H1 (cell line): ENCODE measurements at regions not wholly inside any gene's neighbourhood (a gene's known extent, or its start where the extent isn't known, plus 50 kb on each side); places are given as distances from the start of the nearest gene placed in this dataset.

ENCODE experiments used
- CTCF ChIA-PET: fragments of 300-600 bp; sonication (Branson Sonifier 250); formaldehyde crosslinking; loops from one replicate; lab custom pipeline; 2021; ENCODE audit not compliant: partially characterized antibody; lab: Charles Lee
- POLR2A ChIA-PET: fragments of 300-600 bp; sonication (Branson Sonifier 250); formaldehyde crosslinking; loops from one replicate; lab custom pipeline; 2021; ENCODE audit warnings: inconsistent platforms; ENCODE audit not compliant: partially characterized antibody; lab: Charles Lee
- DNase-seq, 2 experiments: peaks; one replicate each; pipeline versions ENCODE4 v3.0.0 to v3.0.0-alpha.2; 2010 to 2022; ENCODE audit warnings: low spot score in 2 of 2, low read depth in 1 of 2, mixed read lengths in 1 of 2
- FAIRE-seq: peaks from 2 replicates; lab custom pipeline; 2011; peaks lifted over from hg19 to GRCh38; lab: Jason Lieb, UNC
- H2AFZ ChIP-seq: 2 replicates; pipeline ENCODE4 v1.8.1; 2012; ENCODE audit warnings: low read length, inconsistent platforms
- H2AK5ac ChIP-seq: 2 replicates; pipeline ENCODE4 v1.6.1; 2013; ENCODE audit warnings: low read depth, low read length
- H2BK120ac ChIP-seq: replicated peaks from 2 replicates; pipeline ENCODE3; 2013; ENCODE audit warnings: low read depth, low read length, inconsistent platforms
- H2BK12ac ChIP-seq: 2 replicates; pipeline ENCODE4 v1.6.1; 2013; ENCODE audit warnings: low read depth, low read length
- H2BK15ac ChIP-seq: 2 replicates; pipeline ENCODE4 v1.6.1; 2013; ENCODE audit warnings: low read length
- H2BK20ac ChIP-seq: 2 replicates; pipeline ENCODE4 v1.6.1; 2013; ENCODE audit warnings: low read length
- H2BK5ac ChIP-seq: 2 replicates; pipeline ENCODE4 v1.6.1; 2013; ENCODE audit warnings: low read depth, low read length
- H3K14ac ChIP-seq: 2 replicates; pipeline ENCODE4 v1.6.1; 2013; ENCODE audit warnings: inconsistent platforms; ENCODE audit not compliant: insufficient read length
- H3K18ac ChIP-seq: 2 replicates; pipeline ENCODE4 v1.6.1; 2013; ENCODE audit warnings: low read length; ENCODE audit errors: extremely low read depth
- H3K23ac ChIP-seq: 2 replicates; pipeline ENCODE4 v1.6.1; 2013; ENCODE audit warnings: inconsistent platforms; ENCODE audit not compliant: insufficient read length
- H3K23me2 ChIP-seq: 2 replicates; pipeline ENCODE4 v1.6.1; 2013; ENCODE audit warnings: low read depth, low read length
- H3K27ac ChIP-seq: 2 replicates; pipeline ENCODE4 v1.6.1; 2011; ENCODE audit warnings: low read depth, low read length, inconsistent platforms
- H3K27me3 ChIP-seq, 4 experiments: replicated peaks in 1 of 4; 1 replicate in 1 of 4; 2 replicates in 3 of 4; pipeline versions ENCODE4 v1.6.1 to v1.8.1; 2011 to 2013; ENCODE audit warnings: low read length in 3 of 4, mild to moderate bottlenecking in 3 of 4, inconsistent platforms in 2 of 4, mixed read lengths in 2 of 4, moderate library complexity in 1 of 4; ENCODE audit not compliant: control insufficient read depth in 3 of 4, insufficient read depth in 3 of 4; ENCODE audit errors: extremely low read depth in 1 of 4
- H3K36me3 ChIP-seq, 4 experiments: 2 replicates each; pipeline versions ENCODE4 v1.6.1 to v1.8.1; 2011 to 2013; ENCODE audit warnings: mild to moderate bottlenecking in 4 of 4, low read length in 3 of 4, moderate library complexity in 2 of 4, control low read depth in 1 of 4, inconsistent platforms in 1 of 4; ENCODE audit not compliant: insufficient read depth in 4 of 4, control insufficient read depth in 2 of 4
- H3K4ac ChIP-seq: replicated peaks from 2 replicates; pipeline ENCODE3; 2013; ENCODE audit warnings: low read length, low read depth, mixed read lengths, inconsistent platforms; ENCODE audit not compliant: insufficient read length
- H3K4me1 ChIP-seq, 4 experiments: replicated peaks in 1 of 4; 1 replicate in 1 of 4; 2 replicates in 3 of 4; pipeline versions ENCODE4 v1.6.1 to v1.8.1; 2011 to 2013; ENCODE audit warnings: low read length in 3 of 4, inconsistent platforms in 2 of 4, mixed read lengths in 1 of 4; ENCODE audit not compliant: insufficient read depth in 4 of 4, control insufficient read depth in 3 of 4
- H3K4me2 ChIP-seq, 2 experiments: 2 replicates each; pipeline versions ENCODE4 v1.6.1 to v1.8.1; 2011 to 2013; ENCODE audit warnings: low read depth in 2 of 2, low read length in 2 of 2, control low read depth in 1 of 2, inconsistent platforms in 1 of 2, mild to moderate bottlenecking in 1 of 2; ENCODE audit not compliant: insufficient read depth in 1 of 2
- H3K4me3 ChIP-seq, 4 experiments: fragments of 200-600, 300-600 bp in 1 of 4; sonication (generic), shearing (Covaris generic), sonication (Bioruptor Twin) in 1 of 4; 2 replicates each; pipeline versions ENCODE4 v1.5.1 to v1.8.1; 2011 to 2016; ENCODE audit warnings: low read length in 4 of 4, low read depth in 3 of 4, control low read depth in 2 of 4, inconsistent platforms in 2 of 4, mild to moderate bottlenecking in 2 of 4, mixed read lengths in 1 of 4, moderate library complexity in 1 of 4; ENCODE audit not compliant: insufficient read depth in 2 of 4; ENCODE audit errors: extremely low read depth in 1 of 4
- H3K56ac ChIP-seq: replicated peaks from 2 replicates; pipeline ENCODE3; 2013; ENCODE audit warnings: low read depth, mild to moderate bottlenecking, mixed read lengths, low read length, inconsistent platforms; ENCODE audit not compliant: insufficient read length
- H3K79me1 ChIP-seq: 2 replicates; pipeline ENCODE4 v1.6.1; 2013; ENCODE audit warnings: low read depth, low read length, control low read depth
- H3K79me2 ChIP-seq, 2 experiments: 2 replicates each; pipeline versions ENCODE4 v1.6.1 to v1.8.1; 2012 to 2013; ENCODE audit warnings: low read length in 2 of 2, mild to moderate bottlenecking in 2 of 2, inconsistent platforms in 1 of 2; ENCODE audit not compliant: insufficient read depth in 2 of 2, control insufficient read depth in 1 of 2
- H3K9ac ChIP-seq, 4 experiments: replicated peaks in 1 of 4; 1 replicate in 1 of 4; 2 replicates in 3 of 4; pipeline versions ENCODE4 v1.6.1 to v1.8.1; 2011 to 2013; ENCODE audit warnings: low read depth in 3 of 4, low read length in 3 of 4, control low read depth in 2 of 4, mild to moderate bottlenecking in 2 of 4, moderate library complexity in 2 of 4, inconsistent platforms in 1 of 4; ENCODE audit errors: extremely low read depth in 1 of 4
- H3K9me3 ChIP-seq, 2 experiments: 2 replicates each; pipeline versions ENCODE4 v1.6.1 to v1.8.1; 2012 to 2013; ENCODE audit warnings: mild to moderate bottlenecking in 2 of 2, moderate library complexity in 2 of 2, control low read depth in 1 of 2, inconsistent platforms in 1 of 2, low read depth in 1 of 2, low read length in 1 of 2, mixed read lengths in 1 of 2; ENCODE audit not compliant: insufficient read depth in 2 of 2
- H4K20me1 ChIP-seq, 2 experiments: replicated peaks in 1 of 2; 2 replicates each; pipeline versions ENCODE3 to v1.8.1; 2011 to 2013; ENCODE audit warnings: inconsistent platforms in 2 of 2, low read length in 2 of 2, mild to moderate bottlenecking in 1 of 2; ENCODE audit not compliant: insufficient read depth in 2 of 2, control insufficient read depth in 1 of 2
- H4K5ac ChIP-seq: 2 replicates; pipeline ENCODE4 v1.6.1; 2013; ENCODE audit warnings: low read length, low read depth, mixed read lengths, inconsistent platforms; ENCODE audit not compliant: insufficient read length
- H4K8ac ChIP-seq: 2 replicates; pipeline ENCODE4 v1.8.0; 2013; ENCODE audit warnings: mild to moderate bottlenecking, moderate library complexity, low read length, inconsistent platforms; ENCODE audit not compliant: insufficient read depth; ENCODE audit errors: extremely low read depth
- H4K91ac ChIP-seq: replicated peaks from 2 replicates; pipeline ENCODE3; 2013; ENCODE audit warnings: low read length, mixed read lengths, inconsistent platforms; ENCODE audit not compliant: insufficient read length
- CHD2 ChIP-seq: IDR thresholded peaks from 2 replicates; pipeline ENCODE4 v1.6.1; 2012; ENCODE audit warnings: low read length, improper control_type of control experiment
- EP300 ChIP-seq, 2 experiments: IDR thresholded peaks; 1 replicate in 1 of 2; 2 replicates in 1 of 2; pipeline ENCODE4 v1.6.1; 2011 to 2012; ENCODE audit warnings: low read depth in 2 of 2, low read length in 2 of 2, mild to moderate bottlenecking in 2 of 2, borderline replicate concordance in 1 of 2, inconsistent platforms in 1 of 2, moderate library complexity in 1 of 2
- NRF1 ChIP-seq: IDR thresholded peaks from 2 replicates; pipeline ENCODE4 v1.6.1; 2011; ENCODE audit warnings: mild to moderate bottlenecking, low read depth, low read length, improper control_type of control experiment
- RAD21 ChIP-seq, 2 experiments: IDR thresholded peaks in 1 of 2; conservative IDR thresholded peaks in 1 of 2; 2 replicates each; pipeline ENCODE4 v1.6.1; 2011; ENCODE audit warnings: low read depth in 2 of 2, low read length in 2 of 2, improper control_type of control experiment in 1 of 2, inconsistent platforms in 1 of 2, mild to moderate bottlenecking in 1 of 2, moderate library complexity in 1 of 2
- SIN3A ChIP-seq, 2 experiments: IDR thresholded peaks in 1 of 2; conservative IDR thresholded peaks in 1 of 2; 2 replicates each; pipeline ENCODE4 v1.6.1; 2011 to 2012; ENCODE audit warnings: low read length in 2 of 2, improper control_type of control experiment in 1 of 2, low read depth in 1 of 2, mild to moderate bottlenecking in 1 of 2
- TAF7 ChIP-seq: optimal IDR thresholded peaks from 2 replicates; pipeline ENCODE3; 2011; ENCODE audit warnings: low read depth, mild to moderate bottlenecking, inconsistent platforms, low read length, moderate library complexity, borderline replicate concordance
- YY1 ChIP-seq: IDR thresholded peaks from 2 replicates; pipeline ENCODE4 v1.6.1; 2011; ENCODE audit warnings: low read depth, mild to moderate bottlenecking, low read length
- WGBS, 2 experiments: shearing (Covaris generic) in 1 of 2; methylation state at CpG; one replicate each; pipeline versions ENCODE4 v1.1.6 to v1.1.7; 2013 to 2015; ENCODE audit warnings: low lambda C conversion rate in 2 of 2, mixed read lengths in 2 of 2, inconsistent platforms in 1 of 2, low coverage in 1 of 2, missing lambda C conversion rate in 1 of 2; ENCODE audit not compliant: insufficient replicate concordance in 2 of 2, insufficient coverage in 1 of 2, insufficient read length in 1 of 2; ENCODE audit errors: extremely low coverage in 1 of 2, missing lambda C conversion rate in 1 of 2; 5-methylcytosine and 5-hydroxymethylcytosine counted together

- H3K79me2 ChIP-seq, result no peaks in the 10 kb centered on the region
- no peak overlapping the region for H3K14ac ChIP-seq
- no peak overlapping the region for H3K4ac ChIP-seq
- H3K9me3 ChIP-seq, result no peaks in the 10 kb centered on the region
- no peak overlapping the region for H2BK15ac ChIP-seq
- no peak overlapping the region for H3K56ac ChIP-seq
- H3K18ac ChIP-seq, result no peak overlapping the region
- H3K79me1 ChIP-seq, result no peaks in the 10 kb centered on the region
- no peak overlapping the region for H3K23ac ChIP-seq
- H3K27me3 ChIP-seq, result no peaks in the 10 kb centered on the region
- H4K5ac ChIP-seq, result no peak overlapping the region
- H3K4me3 ChIP-seq, result no peak overlapping the region
- H2AK5ac ChIP-seq, result no peak overlapping the region
- no peak overlapping the region for H4K91ac ChIP-seq
- 42% methylated on average over 2 of the region's 2 CpGs; no CpG with 5 or more reads in 1 of the 2 experiments for WGBS, 2 experiments
- H3K36me3 ChIP-seq, result no peaks in the 10 kb centered on the region
- ChIA-PET POLR2A (no interaction called here), CTCF (interaction anchor here (1.0 kb wide), 2 partner anchors 10 to 12 kb away, joined by 3 read pairs; no protein-coding TSS in a partner anchor)
- H2BK12ac ChIP-seq, result no peak overlapping the region
- FAIRE-seq (no peak), DNase-seq (no peak)
- H4K20me1 ChIP-seq, result no peaks in the 10 kb centered on the region
- no peak overlapping the region for H2BK120ac ChIP-seq
- TF ChIP-seq EP300 (IDR thresholded peaks at IDR 0.05; ENCODE audit: borderline replicate concordance in 1 of 2, low read depth in 2 of 2, low read length in 2 of 2), result no peak
- TF ChIP-seq RAD21 (IDR thresholded peaks at IDR 0.05 in 1 of 2, conservative IDR thresholded peaks at IDR 0.05 in 1 of 2; ENCODE audit: low read depth in 2 of 2, low read length in 2 of 2), result no peak
- no peak for TF ChIP-seq TAF7
- TF ChIP-seq CHD2, result no peak
- no peak for TF ChIP-seq NRF1
- no peak for TF ChIP-seq SIN3A (conservative IDR thresholded peaks at IDR 0.05 in 1 of 2, IDR thresholded peaks at IDR 0.05 in 1 of 2; ENCODE audit: low read depth in 1 of 2, low read length in 2 of 2)
- TF ChIP-seq YY1, result no peak
- H2AFZ ChIP-seq, result no peak overlapping the region
- H2BK5ac ChIP-seq, result no peak overlapping the region
- no peak overlapping the region for H3K27ac ChIP-seq
- no peak overlapping the region for H3K4me2 ChIP-seq
- H3K4me1 ChIP-seq, result no peaks in the 10 kb centered on the region
- H3K9ac ChIP-seq, result no peak overlapping the region
- no peak overlapping the region for H4K8ac ChIP-seq
- H3K23me2 ChIP-seq, result no peaks in the 10 kb centered on the region; the same call in 1 of the 2 replicates
- H2BK20ac ChIP-seq, result no peak overlapping the region
Measured at GRCh38 chr4:17109126-17109525, 210.7 kb upstream of the LDB2 start.
